Spinal cord (tissue), 9 donors: ENCODE measurements at regions not wholly inside any gene's neighbourhood (a gene's known extent, or its start where the extent isn't known, plus 50 kb on each side); places are given as distances from the start of the nearest gene placed in this dataset.
"Not testable (repeated sequence)": the region's sequence is repeated elsewhere in the genome, so short reads cannot be mapped to it uniquely, and the experiment has no call there.

Source experiments
- DNase-seq, 6 donors: peaks; one replicate each; pipeline versions ENCODE4 v3.0.0 to v3.0.0-alpha.2; 2013 to 2015; ENCODE audit warnings: low spot score in 6 of 6, low read depth in 4 of 6
- H3K27ac ChIP-seq: one replicate; pipeline ENCODE4 v1.5.1; 2013; ENCODE audit warnings: low read depth, low read length, control low read depth
- H3K27me3 ChIP-seq: one replicate; pipeline ENCODE4 v1.6.1; 2013; ENCODE audit warnings: low read length; ENCODE audit not compliant: control insufficient read depth, insufficient read depth
- H3K36me3 ChIP-seq: one replicate; pipeline ENCODE4 v1.6.1; 2013; ENCODE audit warnings: low read length; ENCODE audit not compliant: control insufficient read depth, insufficient read depth
- H3K4me1 ChIP-seq: one replicate; pipeline ENCODE4 v1.6.1; 2013; ENCODE audit warnings: low read length; ENCODE audit not compliant: control insufficient read depth, insufficient read depth
- H3K4me3 ChIP-seq: one replicate; pipeline ENCODE4 v1.5.1; 2013; ENCODE audit warnings: low read depth, low read length, control low read depth
- H3K9me3 ChIP-seq: one replicate; pipeline ENCODE4 v1.6.1; 2013; ENCODE audit warnings: low read length; ENCODE audit not compliant: control insufficient read depth, insufficient read depth
- WGBS: methylation state at CpG from one replicate; pipeline ENCODE4 v1.1.5; 2013; ENCODE audit warnings: missing lambda C conversion rate; ENCODE audit not compliant: insufficient coverage; 5-methylcytosine and 5-hydroxymethylcytosine counted together
- donor health status: healthy.

- H3K27me3 ChIP-seq = peaks cover 10% of the 10 kb centered on the region
- H3K4me3 ChIP-seq = no peak overlapping the region
- H3K4me1 ChIP-seq = no peaks in the 10 kb centered on the region
- DNase-seq = no peak
- WGBS = 78% methylated on average over 4 of the region's 8 CpGs
- no peaks in the 10 kb centered on the region for H3K9me3 ChIP-seq
- no peak overlapping the region for H3K27ac ChIP-seq
- no peaks in the 10 kb centered on the region for H3K36me3 ChIP-seq
Observed at GRCh38 chr22:22378446-22379415, 129.8 kb downstream of the ZNF280B start.

GRCh38 chr22:22380098-22381030, 128.2 kb downstream of the ZNF280B start:
- no peak for DNase-seq
- Histone ChIP-seq H3K27me3 (peaks cover 10% of the 10 kb centered on the region), H3K27ac (no peak overlapping the region), H3K4me1 (no peaks in the 10 kb centered on the region), H3K9me3 (no peaks in the 10 kb centered on the region), H3K4me3 (no peak overlapping the region), H3K36me3 (no peaks in the 10 kb centered on the region)
- whole genome bisulfite sequencing = 30% methylated on average over 11 of the region's 11 CpGs

- not testable (repeated sequence) for H3K36me3 ChIP-seq, H3K9me3 ChIP-seq, H3K4me1 ChIP-seq, H3K27me3 ChIP-seq, H3K4me3 ChIP-seq, H3K27ac ChIP-seq, DNase-seq
- 89% methylated on average over 2 of the region's 2 CpGs for WGBS
Observed at GRCh38 chr22:22381292-22381691, 127.2 kb downstream of the ZNF280B start.

GRCh38 chr22:22384267-22384666, 124.3 kb downstream of the ZNF280B start:
- Histone ChIP-seq H3K27ac (no peak overlapping the region), H3K36me3 (no peaks in the 10 kb centered on the region), H3K4me1 (no peaks in the 10 kb centered on the region), H3K27me3 (peaks cover 4% of the 10 kb centered on the region), H3K9me3 (no peaks in the 10 kb centered on the region), H3K4me3 (no peak overlapping the region)
- no CpG with 5 or more reads among the region's 3 CpGs for WGBS
- DNase-seq = no peak

- peaks cover 4% of the 10 kb centered on the region for H3K27me3 ChIP-seq
- no peaks in the 10 kb centered on the region for H3K36me3 ChIP-seq
- H3K4me3 ChIP-seq = no peak overlapping the region
- no peaks in the 10 kb centered on the region for H3K4me1 ChIP-seq
- DNase-seq = no peak
- H3K9me3 ChIP-seq = no peaks in the 10 kb centered on the region
- H3K27ac ChIP-seq = no peak overlapping the region
- WGBS = no CpG with 5 or more reads among the region's 2 CpGs
Observed at GRCh38 chr22:22384668-22385244, 123.8 kb downstream of the ZNF280B start.

- Histone ChIP-seq H3K4me3 (no peak overlapping the region), H3K27me3 (no peaks in the 10 kb centered on the region), H3K9me3 (no peaks in the 10 kb centered on the region), H3K27ac (no peak overlapping the region), H3K4me1 (no peaks in the 10 kb centered on the region), H3K36me3 (no peaks in the 10 kb centered on the region)
- no CpG with 5 or more reads among the region's 10 CpGs for WGBS
- no peak for DNase-seq
Observed at GRCh38 chr22:22386602-22387385, 121.7 kb downstream of the ZNF280B start.

GRCh38 chr22:22387386-22387736, 121.2 kb downstream of the ZNF280B start:
- Histone ChIP-seq H3K36me3 (no peaks in the 10 kb centered on the region), H3K9me3 (no peaks in the 10 kb centered on the region), H3K4me1 (no peaks in the 10 kb centered on the region), H3K4me3 (no peak overlapping the region), H3K27me3 (no peaks in the 10 kb centered on the region), H3K27ac (no peak overlapping the region)
- WGBS = 67% methylated on average over 1 of the region's 1 CpG
- no peak for DNase-seq

- no peak overlapping the region for H3K4me3 ChIP-seq
- WGBS = 58% methylated on average over 4 of the region's 5 CpGs
- no peak overlapping the region for H3K27ac ChIP-seq
- no peaks in the 10 kb centered on the region for H3K9me3 ChIP-seq
- H3K36me3 ChIP-seq = no peaks in the 10 kb centered on the region
- DNase-seq = no peak
- H3K4me1 ChIP-seq = no peaks in the 10 kb centered on the region
- H3K27me3 ChIP-seq = no peaks in the 10 kb centered on the region
Observed at GRCh38 chr22:22388090-22388489, 120.5 kb downstream of the ZNF280B start.

- Histone ChIP-seq H3K27ac (no peak overlapping the region), H3K36me3 (no peaks in the 10 kb centered on the region), H3K4me3 (no peak overlapping the region), H3K9me3 (peaks cover 1% of the 10 kb centered on the region), H3K27me3 (no peaks in the 10 kb centered on the region), H3K4me1 (no peaks in the 10 kb centered on the region)
- 75% methylated on average over 3 of the region's 3 CpGs for WGBS
- DNase-seq = no peak
Observed at GRCh38 chr22:22388494-22388893, 120.0 kb downstream of the ZNF280B start.
